ENCODE measurements at regions not wholly inside any gene's neighbourhood (a gene's known extent, or its start where the extent isn't known, plus 50 kb on each side); places are given as distances from the start of the nearest gene placed in this dataset.

- CTCF ChIA-PET, result no interaction called here
- TF ChIP-seq EZH2 (IDR thresholded peaks at IDR 0.05; ENCODE audit: low read depth), result no peak
- no peak for TF ChIP-seq CTCF (conservative IDR thresholded peaks at IDR 0.05)
Observed at GRCh38 chr9:80496901-80497556, 925.3 kb downstream of the TLE4 start.

GRCh38 chr9:80493258-80493657, 921.5 kb downstream of the TLE4 start:
- intact Hi-C loops (cut with micrococcal nuclease; ENCODE audit: unreplicated experiment), result no loop called here
- Histone ChIP-seq H2AFZ (no peak overlapping the region), H3K27ac (no peak overlapping the region), H3K9me2 (ENCODE audit: insufficient read depth) (no peaks in the 10 kb centered on the region), H3K4me2 (no peak overlapping the region), H3K9me3 (ENCODE audit: insufficient read depth, low read depth) (no peaks in the 10 kb centered on the region), H3F3A (ENCODE audit: insufficient read depth, low read depth) (no peaks in the 10 kb centered on the region), H3K4me1 (replicated peaks; ENCODE audit: insufficient read depth) (no peaks in the 10 kb centered on the region), H3K4me3 (no peak overlapping the region), H4K20me1 (ENCODE audit: insufficient read depth) (no peaks in the 10 kb centered on the region), H3K27me3 (ENCODE audit: insufficient read depth, low read depth) (no peaks in the 10 kb centered on the region), H3K36me3 (ENCODE audit: low read depth) (no peaks in the 10 kb centered on the region), H3K79me2 (ENCODE audit: low read depth) (no peaks in the 10 kb centered on the region)
- ChIA-PET POLR2A (ENCODE audit: unreplicated experiment) (no interaction called here), CTCF (no interaction called here)
- no peak for TF ChIP-seq EZH2 (IDR thresholded peaks at IDR 0.05; ENCODE audit: low read depth)
- TF ChIP-seq CTCF (conservative IDR thresholded peaks at IDR 0.05), result no peak
- no TSS peak for BruUV-seq (replicated peaks)
- DNase-seq, result no peak

More at GRCh38 chr9:80496901-80497556, 925.3 kb downstream of the TLE4 start:
- Histone ChIP-seq H3K36me3 (ENCODE audit: low read depth) (no peaks in the 10 kb centered on the region), H3K4me3 (no peak overlapping the region), H4K20me1 (ENCODE audit: insufficient read depth) (no peaks in the 10 kb centered on the region), H3K4me1 (replicated peaks; ENCODE audit: insufficient read depth) (no peaks in the 10 kb centered on the region), H3K27me3 (ENCODE audit: insufficient read depth, low read depth) (no peaks in the 10 kb centered on the region), H3K9me3 (ENCODE audit: insufficient read depth, low read depth) (no peaks in the 10 kb centered on the region), H3K4me2 (no peak overlapping the region), H3K9me2 (ENCODE audit: insufficient read depth) (no peaks in the 10 kb centered on the region), H3K27ac (no peak overlapping the region), H3K79me2 (ENCODE audit: low read depth) (no peaks in the 10 kb centered on the region), H3F3A (ENCODE audit: insufficient read depth, low read depth) (no peaks in the 10 kb centered on the region), H2AFZ (no peak overlapping the region)
- BruUV-seq (replicated peaks), result no TSS peak
- POLR2A ChIA-PET (ENCODE audit: unreplicated experiment), result no interaction called here
- no peak for DNase-seq
- intact Hi-C loops (cut with micrococcal nuclease; ENCODE audit: unreplicated experiment), result no loop called here

GRCh38 chr9:80492221-80492620, 920.5 kb downstream of the TLE4 start:
- H3K4me3 ChIP-seq, result no peak overlapping the region
- H2AFZ ChIP-seq, result no peak overlapping the region
- ChIA-PET POLR2A (ENCODE audit: unreplicated experiment) (no interaction called here), CTCF (no interaction called here)
- no peaks in the 10 kb centered on the region for H3K79me2 ChIP-seq (ENCODE audit: low read depth)
- intact Hi-C loops (cut with micrococcal nuclease; ENCODE audit: unreplicated experiment), result no loop called here
- no peaks in the 10 kb centered on the region for H3K9me3 ChIP-seq (ENCODE audit: insufficient read depth, low read depth)
- no peaks in the 10 kb centered on the region for H3F3A ChIP-seq (ENCODE audit: insufficient read depth, low read depth)
- no peaks in the 10 kb centered on the region for H3K4me1 ChIP-seq (replicated peaks; ENCODE audit: insufficient read depth)
- no peak overlapping the region for H3K27ac ChIP-seq
- H3K36me3 ChIP-seq (ENCODE audit: low read depth), result no peaks in the 10 kb centered on the region
- DNase-seq, result no peak
- H3K9me2 ChIP-seq (ENCODE audit: insufficient read depth), result no peaks in the 10 kb centered on the region
- BruUV-seq (replicated peaks), result no TSS peak
- no peaks in the 10 kb centered on the region for H3K27me3 ChIP-seq (ENCODE audit: insufficient read depth, low read depth)
- no peak overlapping the region for H3K4me2 ChIP-seq
- no peaks in the 10 kb centered on the region for H4K20me1 ChIP-seq (ENCODE audit: insufficient read depth)
- no peak for TF ChIP-seq EZH2 (IDR thresholded peaks at IDR 0.05; ENCODE audit: low read depth)
- no peak for TF ChIP-seq CTCF (conservative IDR thresholded peaks at IDR 0.05)
